COR-L47 (cell line): ENCODE measurements at regions not wholly inside any gene's neighbourhood (a gene's known extent, or its start where the extent isn't known, plus 50 kb on each side); places are given as distances from the start of the nearest gene placed in this dataset.
A peak's percentile ranks its signal among the peaks of the same experiment; 100 is the strongest.

Experiments used
- DNase-seq: peaks from one replicate; lab custom pipeline; 2025; lab: John Stamatoyannopoulos, UW

DNA sequence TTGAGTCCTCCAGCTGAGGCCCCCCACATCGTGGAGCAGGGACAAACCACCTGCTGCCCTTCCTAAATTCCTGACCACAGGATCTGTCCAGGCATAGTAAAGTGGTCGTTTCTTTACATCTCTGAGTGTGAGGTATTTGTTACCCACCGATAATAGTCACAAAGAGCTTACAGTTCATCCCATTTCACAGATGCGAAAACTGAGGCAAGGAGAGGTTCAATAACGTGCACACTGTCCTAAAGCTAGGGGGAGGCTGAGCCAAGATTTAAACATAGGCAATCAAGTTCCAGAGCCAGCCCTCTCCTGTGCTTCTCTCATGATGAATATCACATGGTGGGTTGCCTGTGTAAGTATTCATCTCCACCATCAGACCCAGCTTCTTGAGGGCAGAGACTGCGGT lies 135.4 kb downstream of the CCT6B start:
- no peak for DNase-seq

DNA sequence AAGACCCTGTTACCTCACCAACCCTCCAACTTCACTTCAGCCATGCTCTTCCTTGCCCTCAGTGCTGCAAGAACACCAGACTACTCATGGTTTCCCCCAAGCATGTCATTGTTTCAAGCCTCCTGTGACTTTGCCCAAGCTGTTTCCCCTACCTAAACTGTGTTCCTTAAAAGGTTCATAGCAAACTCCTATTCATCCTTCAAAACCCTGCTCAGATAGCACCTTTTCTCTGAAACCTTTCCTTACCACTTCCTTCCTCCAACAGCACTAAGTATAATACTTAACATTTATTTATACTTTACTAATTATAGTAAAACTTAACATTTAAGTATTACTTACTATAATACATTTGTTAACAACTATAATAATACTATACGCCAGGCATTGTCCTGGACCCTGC lies 136.2 kb downstream of the CCT6B start:
- no peak for DNase-seq

DNA sequence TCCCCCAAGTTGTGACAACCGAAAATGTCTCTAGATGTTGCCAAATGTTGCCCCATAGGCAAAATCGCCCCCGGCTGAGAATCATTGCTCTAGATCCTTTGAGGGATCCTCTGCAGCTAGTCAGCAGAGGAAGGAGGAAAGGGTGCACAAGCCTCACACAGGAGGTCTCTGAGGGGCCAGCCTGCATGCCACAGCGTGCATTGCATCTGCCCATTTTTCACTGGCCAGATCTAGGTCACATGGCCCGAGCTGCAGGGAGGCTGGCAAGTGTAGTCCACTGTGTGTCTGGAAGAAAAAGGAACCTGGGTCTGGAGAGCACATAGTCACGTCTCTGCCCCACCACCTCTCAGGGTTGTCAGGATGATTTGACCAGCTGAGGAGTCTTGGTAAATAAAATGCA lies 138.2 kb downstream of the CCT6B start:
- DNase-seq = no peak

DNA sequence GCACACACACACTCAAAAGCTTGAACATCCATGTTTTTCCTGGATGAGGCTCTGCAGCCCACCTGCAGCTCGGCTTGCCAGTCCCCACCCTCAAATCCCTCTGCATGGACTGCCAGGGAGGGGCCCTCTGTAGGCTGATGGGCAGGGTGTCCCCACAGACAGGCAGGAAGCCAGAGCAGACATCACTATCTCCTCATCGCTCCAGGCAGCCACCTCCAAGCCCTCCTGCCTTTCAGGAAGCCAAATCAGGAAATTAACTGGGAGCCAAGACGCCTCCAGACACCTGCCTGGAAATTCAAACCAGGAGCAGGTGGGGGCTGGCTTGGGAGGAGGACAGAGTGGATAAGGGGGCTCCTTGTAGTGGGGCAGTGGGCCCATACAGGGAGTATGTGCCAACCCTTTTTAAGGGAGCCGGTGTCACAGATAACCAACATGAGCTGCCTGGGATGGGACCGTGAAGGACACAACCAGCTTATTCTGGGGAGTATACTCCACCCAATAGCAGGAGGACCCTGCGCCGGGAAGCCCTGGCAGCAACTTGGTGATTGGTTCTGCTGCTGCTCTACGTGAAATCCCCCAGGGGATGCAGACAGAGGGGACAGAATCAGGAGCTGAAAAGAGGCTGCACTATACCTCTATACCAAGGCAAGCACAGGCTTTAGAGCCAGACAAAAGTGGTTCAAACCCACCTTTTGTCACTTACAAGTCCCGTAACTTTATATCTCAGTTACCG lies 139.1 kb downstream of the CCT6B start:
- no peak for DNase-seq

DNA sequence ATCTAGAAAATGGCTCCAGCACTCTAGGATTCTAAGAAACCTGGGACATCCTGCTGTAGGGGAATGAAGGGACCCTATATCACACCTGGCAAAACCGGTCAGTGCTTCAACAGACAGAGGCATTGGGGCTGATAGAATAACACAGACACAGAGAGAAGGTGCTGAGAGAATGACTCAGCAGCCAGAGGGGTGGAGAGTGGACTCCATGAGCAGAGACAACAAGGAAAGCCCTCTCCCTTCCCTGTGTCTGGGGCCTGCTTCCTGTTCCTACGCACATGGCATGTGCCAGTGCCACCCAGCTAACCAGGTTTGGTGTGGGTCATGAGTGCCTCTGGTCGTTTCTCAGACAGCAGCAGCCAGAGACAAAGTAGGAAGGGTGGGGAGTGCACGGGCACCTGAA lies 140.3 kb downstream of the CCT6B start:
- DNase-seq = no peak

DNA sequence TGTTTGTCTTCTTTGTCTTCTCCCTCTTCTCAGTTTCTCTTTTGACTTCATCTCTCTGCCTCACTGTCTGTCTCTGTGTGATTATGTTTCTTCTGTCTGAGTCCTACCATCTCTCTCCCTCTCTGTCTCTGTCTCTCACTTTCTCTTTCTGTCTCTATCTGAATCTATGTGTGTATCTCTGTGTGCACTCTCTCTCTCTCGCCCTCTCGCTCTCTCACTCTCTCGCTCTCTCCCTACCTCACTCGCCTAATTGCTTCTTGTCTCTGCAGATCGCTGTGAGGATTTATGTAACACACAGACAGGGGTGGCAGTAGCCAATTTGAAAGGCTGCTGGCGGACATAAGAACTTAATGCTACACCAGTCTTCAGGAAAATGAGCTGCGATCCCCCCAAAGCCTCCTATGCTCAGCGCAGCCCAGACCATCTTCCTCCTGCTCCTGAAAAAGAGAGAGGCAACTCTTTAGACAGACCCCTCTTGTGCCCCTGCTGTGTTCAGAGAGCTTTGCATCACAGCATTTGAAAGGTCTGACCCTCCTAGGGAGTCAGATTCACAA lies 140.9 kb downstream of the CCT6B start:
- DNase-seq = no peak

DNA sequence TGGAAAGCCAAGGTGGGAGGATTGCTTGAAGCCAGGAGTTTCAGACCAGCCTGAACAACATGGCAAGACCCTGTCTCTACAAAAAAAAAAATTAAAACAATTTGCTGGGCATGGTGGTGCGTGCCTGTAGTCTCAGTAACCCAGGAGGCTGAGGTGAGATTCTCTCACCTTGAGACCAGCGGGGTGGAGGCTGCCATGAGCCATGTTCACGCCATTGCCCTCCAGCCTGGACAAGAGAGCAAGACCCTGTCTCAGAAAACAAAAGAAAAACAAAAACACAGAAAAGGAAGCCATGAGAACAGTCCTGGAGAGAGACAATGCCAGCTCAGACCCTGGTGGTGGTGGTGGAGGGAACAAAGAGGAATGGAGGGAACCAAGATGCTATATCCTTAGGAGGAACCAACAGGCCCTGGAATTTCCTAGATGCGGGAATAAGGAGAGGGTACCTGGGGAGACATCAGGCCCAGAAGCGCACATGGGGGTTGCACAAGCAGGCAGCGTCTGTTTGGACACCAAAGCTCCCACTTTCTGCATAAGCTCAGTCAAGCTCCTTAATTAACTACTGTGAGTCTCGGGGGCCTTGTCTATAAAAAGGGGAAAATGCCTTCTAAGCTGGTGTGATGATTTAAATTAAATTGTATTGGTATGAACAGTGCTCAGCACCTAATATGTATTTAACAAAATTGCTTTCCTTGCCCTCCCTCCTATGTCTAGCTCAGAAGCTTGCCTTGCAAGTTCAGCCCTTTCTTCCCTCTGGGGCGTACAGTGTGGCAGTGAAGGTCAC lies 143.8 kb downstream of the CCT6B start:
- no peak for DNase-seq

DNA sequence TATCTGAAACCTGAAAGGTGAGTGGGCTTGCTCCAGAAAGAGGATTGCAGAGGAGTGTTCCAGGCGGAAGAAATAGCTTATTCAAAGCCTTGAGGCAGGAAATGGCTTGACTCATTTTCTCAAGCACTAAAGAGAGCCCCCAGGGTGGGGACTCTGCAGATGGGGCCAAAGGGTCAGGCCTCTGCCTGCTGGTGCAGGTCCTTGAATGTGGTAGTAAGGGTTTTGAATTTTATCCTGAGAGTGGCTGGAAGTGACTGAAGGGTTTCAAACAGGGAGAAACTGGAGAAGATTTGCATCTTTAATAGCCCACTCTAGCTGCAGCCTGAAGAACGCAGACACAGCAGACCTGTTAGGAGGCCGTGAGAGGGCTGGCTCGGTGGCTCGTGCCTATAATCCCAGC lies 144.4 kb downstream of the CCT6B start:
- DNase-seq = no peak

DNA sequence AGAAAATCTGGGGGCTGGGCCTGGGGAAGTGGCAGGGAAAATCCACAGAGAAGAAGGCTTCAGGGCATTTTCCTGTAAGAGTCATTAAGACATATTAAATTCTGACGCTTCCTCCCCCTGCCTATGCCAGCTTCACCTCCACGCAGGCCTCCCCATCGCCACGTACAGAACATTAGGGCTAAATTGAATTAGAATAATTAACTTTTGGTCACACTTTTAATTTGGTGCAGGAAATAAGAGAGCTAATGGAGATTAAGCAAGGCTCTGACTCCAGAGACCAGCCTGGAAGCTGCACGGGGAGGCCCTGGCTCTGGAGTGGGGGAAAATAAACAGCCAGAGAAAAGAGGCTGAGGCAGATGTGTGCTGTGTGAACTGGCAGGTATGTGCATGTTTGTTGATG lies 148.0 kb downstream of the CCT6B start:
- no peak for DNase-seq

DNA sequence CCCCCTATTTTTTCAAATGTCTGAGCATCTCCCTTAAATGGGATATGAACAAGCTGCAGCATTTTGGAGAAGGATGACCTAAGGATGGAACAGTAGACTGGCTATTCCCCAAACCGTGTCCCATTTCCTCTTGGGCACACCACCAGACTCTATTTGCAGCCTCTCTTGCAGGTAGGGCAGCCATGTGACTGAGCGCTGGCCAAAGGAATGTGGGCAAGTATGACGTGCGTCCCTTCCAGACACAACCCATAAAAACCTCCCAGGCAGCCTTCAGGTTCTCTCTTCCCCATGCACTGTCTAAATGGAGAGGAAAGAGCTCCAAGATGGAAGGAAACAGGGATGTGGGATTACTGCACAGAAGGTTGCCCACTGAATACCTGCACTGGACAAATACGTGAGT lies 149.7 kb downstream of the CCT6B start:
- no peak for DNase-seq

DNA sequence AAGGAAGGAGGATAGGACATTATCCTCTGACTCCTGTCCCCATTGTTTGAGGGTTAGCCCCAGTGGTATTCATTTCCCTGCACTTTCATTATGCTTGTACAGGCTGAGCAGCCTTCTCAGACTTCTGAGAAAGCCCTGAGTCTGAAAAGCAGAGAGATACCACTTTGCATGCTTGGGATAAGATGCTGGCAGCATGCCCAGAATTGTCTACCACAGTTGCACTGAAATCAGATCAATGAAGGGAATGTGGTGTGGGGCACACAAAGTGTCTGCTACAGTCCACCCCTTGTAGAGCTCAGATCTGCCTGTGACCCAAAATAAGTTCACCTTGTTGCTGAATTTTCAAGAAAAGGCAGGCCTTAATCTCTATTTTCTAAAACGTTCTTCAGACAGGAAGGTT lies 160.6 kb downstream of the CCT6B start:
- DNase-seq = no peak

DNA sequence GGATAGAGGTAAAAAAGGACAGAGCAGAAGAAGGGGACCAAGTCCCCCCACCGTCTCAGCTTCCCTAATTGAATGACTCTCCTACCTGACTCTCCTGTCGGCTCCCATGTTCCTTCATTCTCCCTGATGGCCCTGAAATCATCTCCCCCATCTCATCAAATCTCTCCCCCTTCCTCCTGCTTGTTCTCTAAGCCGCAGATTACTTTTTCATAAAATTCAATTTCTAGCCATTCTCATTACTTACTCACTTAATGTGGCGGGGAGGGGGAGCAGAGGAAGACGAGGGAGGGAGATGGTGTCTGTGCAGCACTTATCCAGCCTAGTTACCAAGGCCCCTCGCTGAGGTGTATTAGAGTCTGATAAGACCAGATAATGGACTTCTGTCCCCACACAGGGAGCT lies 161.5 kb downstream of the CCT6B start:
- no peak for DNase-seq

DNA sequence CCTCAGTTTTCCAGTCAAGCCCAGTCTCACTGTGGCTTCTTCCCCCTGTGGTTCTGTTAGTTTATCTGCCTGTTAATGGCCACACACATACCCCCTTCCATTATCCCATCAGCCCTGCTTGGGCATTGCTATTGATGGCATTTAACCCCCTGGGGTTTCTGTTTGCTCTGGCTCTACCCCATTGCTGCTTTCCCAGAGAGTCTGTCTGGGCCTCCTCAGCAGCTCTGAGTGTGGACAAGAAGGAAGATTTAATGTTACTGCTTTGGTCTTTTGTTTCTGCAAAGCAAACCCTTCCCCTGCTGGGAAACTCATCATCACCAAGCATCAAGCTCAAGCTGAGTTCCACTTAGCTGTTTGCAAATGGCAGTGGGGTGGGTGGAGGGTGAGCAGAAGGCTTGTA lies 162.7 kb downstream of the CCT6B start:
- DNase-seq = peak; percentile 80

DNA sequence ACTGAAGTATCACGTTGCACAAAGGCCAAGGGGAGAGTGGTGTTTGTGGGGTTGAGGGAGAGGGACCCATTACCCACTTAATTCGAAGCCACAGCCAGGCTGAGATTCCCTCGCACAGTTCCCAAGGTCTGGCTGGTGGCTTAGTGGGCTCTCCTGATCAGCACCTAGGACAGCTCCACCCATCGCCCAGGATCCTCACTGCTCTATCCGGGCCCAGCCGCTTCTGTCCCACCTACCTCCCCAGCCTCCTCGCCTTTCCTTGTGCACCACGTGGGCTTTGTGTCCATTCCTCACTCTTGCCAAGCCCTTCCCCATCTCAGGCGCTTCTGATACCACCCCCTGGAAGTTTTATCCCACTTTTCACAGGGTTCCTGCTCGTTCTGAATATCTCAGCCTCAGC lies 163.5 kb downstream of the CCT6B start:
- DNase-seq = no peak

DNA sequence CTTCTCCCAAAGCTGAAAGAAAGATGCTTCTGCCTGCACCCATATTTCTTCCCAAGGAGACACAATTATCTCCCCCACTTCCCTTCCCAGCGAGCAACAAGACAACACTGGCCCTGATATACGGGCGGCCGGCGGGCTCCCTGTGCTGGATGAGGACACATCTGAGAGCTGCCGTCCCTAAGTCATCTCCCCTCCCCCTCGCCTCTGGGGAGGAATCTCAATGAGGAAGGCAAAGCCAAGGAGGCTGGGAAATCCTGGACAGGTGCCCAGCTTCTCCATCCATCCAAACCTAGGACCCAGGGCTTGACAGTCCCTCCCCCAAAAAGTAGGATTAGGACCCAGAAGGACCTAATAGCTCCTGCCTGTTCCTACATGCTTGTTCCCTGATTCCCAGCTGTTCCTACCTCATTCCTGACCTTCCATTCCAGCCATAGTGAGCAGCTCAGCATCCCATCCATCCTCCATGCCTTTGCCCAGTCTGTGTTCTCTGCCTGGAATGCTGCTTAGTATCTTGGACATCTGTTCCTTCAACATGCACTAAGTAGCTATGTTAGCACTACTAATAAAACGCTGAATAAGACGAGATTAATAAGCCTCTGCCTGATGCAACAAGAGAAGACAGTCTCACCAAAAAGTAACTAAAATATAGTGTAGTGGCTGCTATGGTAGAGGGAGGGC lies 167.9 kb downstream of the CCT6B start:
- DNase-seq = no peak

DNA sequence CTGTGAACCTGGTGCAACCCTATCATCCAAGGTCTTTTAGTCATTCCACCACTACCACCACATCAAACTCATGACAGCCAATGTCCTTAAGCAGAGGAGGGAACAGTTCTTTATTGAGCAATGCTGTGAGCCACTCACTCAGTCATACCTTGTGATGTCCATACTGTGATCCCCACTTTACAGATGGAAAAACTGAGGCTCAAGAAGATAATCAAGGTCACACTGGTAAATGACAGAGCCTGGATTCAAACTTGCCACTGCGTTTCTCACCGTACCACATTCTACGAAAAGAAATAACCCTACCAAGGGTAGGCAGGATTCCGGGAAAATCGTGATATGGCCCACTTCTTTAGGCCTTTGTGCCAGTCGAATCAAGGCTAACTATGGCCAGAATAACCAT lies 172.6 kb downstream of the CCT6B start:
- no peak for DNase-seq

DNA sequence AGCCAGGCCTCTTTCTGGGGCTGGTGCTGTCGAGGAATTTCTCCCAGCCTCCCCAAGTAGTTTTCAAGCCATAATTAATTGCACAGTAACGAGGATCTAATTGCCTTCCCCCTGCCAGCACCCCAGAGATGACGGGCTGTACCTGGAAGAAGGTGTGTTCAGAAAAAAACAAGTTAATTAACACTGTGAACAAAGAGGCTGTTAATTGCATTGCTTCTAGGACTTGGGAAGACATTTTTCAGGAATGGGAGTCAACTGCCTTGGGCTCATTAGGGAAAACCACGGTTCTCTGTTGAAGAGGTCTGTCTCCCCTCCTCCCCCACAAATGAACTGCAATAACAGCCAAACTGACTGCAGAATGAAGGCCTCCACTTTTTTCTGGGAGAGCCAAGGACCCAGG lies 176.7 kb downstream of the CCT6B start:
- DNase-seq = no peak

DNA sequence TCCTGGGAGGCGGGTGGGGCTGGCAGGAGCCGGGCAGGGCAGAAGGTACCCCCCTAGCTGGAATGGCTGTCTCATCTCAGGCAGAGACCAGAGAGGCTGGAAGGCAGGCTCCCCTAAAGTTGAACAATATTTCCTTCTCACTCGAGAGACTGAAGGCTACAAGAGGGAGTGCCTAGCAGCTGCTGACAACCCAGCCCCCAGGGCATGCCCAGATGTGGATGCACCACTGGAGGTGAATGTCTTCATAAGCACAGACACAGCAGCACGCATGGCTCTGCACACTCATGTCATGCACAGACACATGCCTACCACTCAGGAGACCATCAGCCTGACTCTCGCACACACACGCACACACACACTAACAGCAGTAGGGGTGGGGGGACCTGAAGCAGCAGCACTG lies 179.0 kb downstream of the CCT6B start:
- no peak for DNase-seq

DNA sequence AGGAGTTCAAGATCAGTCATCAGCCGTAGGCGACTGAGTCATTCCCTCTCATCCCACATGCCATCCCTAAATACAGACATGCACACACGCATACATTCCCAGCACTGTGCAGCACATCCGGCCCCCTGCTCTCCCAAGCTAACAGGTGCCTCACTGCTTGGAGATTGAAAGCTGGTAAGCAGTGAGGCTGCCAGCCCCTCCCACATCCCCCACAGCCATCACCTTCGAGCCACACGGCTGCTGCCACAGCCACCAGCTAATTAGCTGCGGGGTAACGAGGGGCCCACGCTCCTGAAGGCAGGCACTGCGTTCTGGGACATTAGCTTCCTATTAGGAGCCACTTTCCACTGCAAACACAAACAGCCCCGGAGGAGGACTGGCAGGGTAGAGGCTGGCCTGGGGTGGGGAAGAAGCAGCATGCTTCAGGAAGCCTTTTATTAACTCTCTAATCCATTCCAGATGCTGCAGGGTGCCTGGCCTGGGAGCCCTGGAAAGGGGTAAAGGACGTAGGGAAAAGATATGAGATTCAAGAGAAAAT lies 179.6 kb downstream of the CCT6B start:
- DNase-seq = no peak

DNA sequence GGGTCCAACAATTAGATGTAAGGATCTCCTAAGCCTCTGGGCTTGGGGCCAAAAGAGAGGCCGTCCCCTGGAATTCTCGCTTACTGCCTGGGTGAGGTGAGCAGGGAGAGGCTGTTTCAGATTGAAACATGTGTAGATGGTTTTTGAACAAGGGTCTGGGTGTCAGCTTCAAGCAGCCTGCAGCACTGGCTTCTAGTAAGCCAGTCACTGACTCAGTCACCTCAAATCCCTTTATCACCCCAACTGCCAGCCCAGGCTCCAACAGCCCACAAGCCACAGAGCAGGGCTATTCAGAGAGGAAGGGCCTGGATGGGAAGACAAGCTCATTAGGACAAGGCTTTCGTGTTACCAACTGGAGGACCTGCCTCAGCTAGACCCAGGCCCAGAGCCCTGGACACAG lies 180.2 kb downstream of the CCT6B start:
- DNase-seq = no peak

DNA sequence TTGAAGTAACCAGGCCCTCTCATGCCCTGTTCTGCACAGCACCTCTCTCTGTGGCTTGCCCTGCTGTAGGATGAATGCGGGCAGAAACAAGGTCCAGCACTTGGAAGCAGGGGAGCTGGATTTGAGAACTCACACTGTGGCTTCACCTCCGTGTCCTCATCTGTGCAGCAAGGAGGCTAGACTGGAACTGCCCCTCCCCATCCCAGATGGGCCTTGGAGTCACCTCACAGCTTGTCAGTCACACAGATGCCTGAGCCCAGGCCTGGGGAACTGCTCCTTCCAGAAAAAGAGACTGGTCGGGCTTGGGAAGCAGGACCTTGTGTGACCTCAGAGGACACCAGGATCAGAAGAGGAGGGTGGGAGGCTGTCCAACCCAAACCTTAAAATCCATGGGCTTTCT lies 180.8 kb downstream of the CCT6B start:
- no peak for DNase-seq
